IPS DF 19.7 (cell line): ENCODE measurements at regions not wholly inside any gene's neighbourhood (a gene's known extent, or its start where the extent isn't known, plus 50 kb on each side); places are given as distances from the start of the nearest gene placed in this dataset.

ENCODE experiments used
- DNase-seq: peaks from one replicate; pipeline ENCODE4 v3.0.0-alpha.2; 2013; ENCODE audit warnings: low read depth, low spot score

DNA sequence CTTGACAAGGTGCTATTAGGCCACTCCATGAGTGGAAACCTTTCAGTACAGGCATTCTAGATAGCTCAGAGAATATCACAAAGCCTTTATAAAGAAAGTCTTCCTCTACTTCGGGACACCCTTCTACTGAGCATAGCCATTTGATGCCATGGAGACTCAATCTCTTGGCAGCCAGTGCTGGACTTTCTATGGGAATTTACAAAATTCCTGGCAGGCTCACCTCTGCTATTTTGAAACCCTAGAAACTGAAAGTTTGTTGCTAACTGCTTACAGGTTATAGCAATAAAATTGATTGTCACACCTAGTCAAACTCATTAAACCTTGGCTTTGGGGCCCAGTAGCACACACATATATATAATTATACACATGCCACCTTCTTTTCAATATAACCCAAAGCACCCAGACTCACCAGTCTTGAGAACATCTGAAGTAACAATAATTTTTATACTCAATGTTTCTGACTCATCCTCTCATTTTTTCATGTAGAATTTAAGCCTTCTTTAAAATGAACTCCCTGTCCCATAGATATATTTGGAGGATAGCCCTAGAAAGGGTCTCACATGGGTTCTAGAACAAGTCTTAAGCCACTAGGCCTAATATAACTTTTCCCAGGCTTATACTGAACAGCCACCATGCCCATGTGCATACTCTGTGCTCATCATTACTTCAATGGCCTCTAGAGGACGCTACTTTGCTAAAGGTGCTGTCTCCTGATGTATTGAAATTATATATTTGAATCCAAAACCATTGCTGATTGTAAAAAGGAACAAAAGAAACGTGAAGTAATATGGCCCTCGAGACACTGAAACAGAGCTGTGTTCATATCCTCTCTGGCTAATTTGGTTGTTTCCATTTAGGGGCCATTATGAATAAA lies 368.1 kb upstream of the MARCKS start:
- peak; percentile 7 for DNase-seq

DNA sequence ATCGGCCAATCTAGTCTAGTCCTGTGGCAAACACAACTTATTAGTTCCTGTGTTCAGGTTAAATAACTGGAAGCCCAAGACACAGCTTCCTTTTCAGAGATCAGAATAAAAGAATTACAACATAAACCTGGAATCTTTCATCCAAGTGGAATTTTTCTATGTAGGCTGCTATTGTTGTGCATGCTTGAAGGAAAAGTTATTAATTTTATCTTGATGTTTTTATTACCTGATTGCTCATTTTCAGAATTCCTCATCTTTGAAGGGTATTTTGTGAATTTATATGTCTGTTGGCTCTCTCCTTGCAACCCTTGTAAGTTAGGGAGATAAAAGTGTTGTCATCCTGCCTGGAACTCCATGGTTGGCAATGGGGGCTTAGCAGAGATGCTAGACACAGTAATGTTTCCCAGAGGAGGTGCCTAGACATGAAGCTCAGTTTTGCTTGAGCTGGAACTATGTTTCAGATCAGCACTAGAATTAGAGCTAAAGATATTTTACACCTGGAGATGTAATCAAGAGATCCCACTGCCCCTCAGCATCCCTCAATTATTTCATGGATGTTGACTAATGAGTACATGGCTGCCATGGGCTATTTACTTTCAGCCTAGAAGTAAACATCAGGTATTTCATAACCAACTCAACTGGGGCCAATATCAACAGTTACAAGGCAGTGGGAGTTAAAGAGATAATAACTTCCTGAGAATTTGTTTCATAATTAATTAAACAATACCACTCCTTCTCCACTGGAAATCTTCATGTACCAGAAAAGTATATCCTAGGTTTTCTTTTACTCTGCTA lies 367.0 kb upstream of the MARCKS start:
- no peak for DNase-seq

DNA sequence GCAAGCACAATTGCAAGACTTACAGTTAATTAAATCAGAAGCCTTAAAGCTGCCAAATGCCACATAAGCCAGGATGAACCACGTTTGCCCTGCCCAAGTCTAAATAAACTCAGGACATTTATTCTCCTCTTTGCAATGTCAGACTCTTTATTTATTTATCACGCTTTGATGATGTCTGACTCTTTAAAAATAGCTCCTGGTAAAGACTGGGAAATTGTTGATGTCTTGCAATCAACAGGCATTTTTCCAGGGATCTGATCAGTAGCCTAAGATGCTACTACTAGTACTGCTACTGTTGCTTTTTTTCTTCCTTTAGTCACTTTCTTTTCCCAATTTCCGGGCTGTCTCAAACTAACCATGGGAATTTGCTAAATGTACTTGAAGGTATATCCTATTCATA lies 365.8 kb upstream of the MARCKS start:
- no peak for DNase-seq

GRCh38 chr6:113493991-113494390 lies 363.2 kb upstream of the MARCKS start:
- no peak for DNase-seq

GRCh38 chr6:113495521-113495920 lies 361.6 kb upstream of the MARCKS start:
- no peak for DNase-seq

GRCh38 chr6:113496166-113496565 lies 361.0 kb upstream of the MARCKS start:
- DNase-seq = no peak

DNA sequence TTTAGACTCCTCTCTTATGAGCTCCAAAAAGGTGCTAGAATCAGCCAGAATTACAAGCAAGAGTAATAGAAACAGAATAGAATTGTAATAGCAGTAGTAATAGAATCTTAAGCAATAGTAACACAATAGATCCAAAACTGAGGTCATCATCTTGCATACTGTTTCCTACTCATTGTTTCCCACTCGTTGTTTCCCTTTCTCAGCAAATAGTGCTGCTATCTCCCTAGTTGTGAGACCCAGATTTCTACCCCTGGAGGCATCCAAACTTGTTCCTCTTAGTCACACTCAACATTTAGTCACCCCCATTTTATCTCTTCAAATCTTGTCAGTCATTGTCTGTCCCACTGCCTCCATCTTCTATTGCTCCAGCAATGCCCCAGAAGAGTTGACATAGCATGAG lies 356.9 kb upstream of the MARCKS start:
- DNase-seq = no peak

DNA sequence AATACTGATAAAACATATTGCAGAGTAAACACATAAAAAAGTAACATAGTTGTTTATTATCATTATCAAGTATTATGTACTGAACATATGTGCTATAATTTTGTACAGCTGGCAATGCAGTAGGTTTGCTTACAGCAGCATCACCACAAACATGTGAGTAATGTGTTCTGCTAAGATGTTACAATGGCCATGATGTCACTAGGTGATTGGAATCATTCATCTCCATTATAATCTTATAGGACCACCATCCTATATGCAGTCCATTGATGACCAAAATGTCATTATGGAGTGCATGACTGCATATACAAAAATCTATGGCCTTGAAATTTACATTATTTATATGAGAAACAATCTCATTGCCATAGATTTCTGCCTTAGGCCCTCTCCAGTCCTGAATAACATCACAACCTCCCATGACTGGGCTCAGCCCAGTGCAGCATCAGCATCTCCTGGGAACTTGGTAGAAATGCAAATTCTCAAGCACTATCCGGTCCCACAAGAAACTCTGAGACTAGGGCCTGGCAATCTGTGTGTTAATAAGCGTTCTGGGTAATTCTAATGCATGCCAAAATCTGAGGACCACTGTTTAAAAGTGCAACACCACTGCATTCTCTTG lies 352.0 kb upstream of the MARCKS start:
- DNase-seq = no peak

DNA sequence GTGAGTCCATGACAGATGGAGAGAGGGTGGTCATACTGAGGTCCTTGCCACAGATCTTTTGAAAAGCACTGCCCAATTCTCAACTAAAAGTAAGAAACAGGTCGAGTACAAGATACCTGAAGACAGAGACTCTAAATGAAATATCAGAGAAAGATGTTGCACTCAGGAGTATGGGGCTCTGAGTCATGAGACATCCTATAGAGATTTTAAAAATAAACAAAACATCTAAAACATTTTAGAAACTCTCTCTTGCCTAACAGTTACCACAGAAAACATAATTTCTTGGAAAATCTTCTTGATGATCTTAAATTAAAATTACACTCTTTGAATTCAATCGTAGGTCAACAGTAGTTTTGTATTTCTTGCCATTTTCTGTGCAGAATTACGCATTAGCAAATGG lies 348.9 kb upstream of the MARCKS start:
- DNase-seq = no peak

- no peak for DNase-seq
Observed at GRCh38 chr6:113511100-113511499, 346.0 kb upstream of the MARCKS start.

DNA sequence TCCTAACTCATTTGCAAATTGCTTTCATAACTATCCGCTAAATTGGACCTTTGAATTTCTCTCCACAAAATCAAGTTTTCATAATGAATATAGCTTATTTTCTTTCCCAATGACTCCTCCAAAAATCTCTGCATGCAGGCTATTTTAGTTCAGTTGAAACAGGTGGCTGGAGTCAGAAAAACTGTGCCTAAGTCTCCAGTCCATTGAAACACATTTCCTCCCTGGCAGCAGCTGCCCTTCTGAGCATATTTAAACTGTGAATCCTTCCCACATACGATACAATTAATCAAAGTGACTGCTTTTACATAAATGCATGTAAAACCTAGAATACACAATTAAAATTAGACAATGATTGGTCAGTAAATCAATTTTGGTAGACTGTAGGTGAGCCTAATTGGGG lies 344.6 kb upstream of the MARCKS start:
- DNase-seq = no peak

DNA sequence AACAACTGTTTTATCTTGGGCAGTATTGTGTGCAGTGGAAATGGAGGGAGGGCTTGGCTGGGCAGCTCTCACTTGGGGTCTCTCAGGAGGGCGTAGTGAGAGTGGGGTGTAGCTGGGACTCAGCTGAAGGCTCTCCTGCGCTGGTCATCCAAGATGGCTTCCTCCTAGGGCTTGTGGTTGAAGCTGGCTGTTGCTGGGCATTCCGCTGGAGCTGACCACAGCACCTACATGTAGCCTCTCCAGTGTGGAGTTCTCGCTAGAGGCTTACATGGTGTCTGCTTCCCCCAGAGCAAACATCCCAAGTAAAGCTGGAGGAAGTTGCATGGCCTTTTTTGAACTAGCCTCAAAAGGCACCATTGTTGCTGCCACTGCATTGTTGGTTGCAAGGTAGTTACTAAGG lies 344.1 kb upstream of the MARCKS start:
- DNase-seq = no peak

- DNase-seq = no peak
Observed at GRCh38 chr6:113522376-113522775, 334.8 kb upstream of the MARCKS start.

GRCh38 chr6:113524826-113525225 lies 332.3 kb upstream of the MARCKS start:
- no peak for DNase-seq

DNA sequence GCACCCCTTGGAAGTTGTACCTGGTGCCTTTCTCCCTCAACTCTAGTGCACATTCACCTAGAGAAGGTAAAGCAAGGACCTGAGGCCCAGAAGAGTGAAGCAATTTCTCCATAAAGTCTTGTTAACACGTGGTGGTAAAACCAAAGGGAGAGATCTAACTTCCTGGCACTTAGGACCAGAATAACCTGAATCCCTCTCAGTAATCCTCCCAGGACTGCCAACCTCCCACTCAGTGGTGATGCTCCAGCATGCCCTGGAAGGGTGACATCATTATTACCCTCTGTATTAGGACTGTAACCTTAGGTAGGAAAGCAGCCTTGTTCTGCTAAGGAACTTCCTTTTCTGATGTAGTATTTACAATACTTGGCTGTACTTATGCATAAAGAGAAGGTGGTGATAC lies 330.6 kb upstream of the MARCKS start:
- no peak for DNase-seq

DNA sequence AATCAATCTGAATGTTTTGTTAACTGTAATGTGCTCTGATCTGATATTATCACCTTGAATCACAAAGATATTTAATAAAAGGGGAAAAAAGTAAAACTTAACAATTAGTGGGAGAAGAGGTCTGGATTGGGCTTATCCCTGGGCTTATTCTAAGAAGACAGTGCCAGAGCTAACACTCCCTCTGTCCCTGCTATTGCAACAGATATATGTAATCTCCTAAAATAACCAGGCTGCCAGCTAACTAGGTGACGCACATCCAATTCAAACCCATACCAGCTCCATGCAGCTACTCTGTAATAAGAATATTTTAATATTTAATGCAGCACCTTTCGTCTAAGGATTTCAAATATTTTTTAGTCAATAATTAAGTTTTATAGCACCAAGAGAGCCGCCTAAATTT lies 330.1 kb upstream of the MARCKS start:
- no peak for DNase-seq

GRCh38 chr6:113528111-113528510 lies 329.0 kb upstream of the MARCKS start:
- DNase-seq = no peak

DNA sequence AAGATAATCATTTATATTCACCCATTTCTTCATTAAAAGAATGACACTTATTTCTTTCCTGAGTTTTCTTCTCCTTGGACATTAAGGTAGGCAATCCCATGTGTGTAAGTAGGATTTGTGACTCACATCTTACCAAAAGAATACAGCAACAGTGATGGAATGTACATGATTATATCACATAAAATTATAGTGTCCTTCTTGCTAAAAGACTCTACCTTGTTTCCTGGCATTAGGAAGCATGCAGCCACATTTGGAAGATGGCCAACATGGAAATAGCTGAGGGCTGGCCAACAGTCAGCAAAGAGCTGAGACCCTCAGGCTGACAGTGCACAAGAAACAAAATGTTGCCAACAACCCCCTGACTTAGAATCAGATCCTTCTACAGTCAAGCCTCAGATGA lies 327.9 kb upstream of the MARCKS start:
- no peak for DNase-seq

DNA sequence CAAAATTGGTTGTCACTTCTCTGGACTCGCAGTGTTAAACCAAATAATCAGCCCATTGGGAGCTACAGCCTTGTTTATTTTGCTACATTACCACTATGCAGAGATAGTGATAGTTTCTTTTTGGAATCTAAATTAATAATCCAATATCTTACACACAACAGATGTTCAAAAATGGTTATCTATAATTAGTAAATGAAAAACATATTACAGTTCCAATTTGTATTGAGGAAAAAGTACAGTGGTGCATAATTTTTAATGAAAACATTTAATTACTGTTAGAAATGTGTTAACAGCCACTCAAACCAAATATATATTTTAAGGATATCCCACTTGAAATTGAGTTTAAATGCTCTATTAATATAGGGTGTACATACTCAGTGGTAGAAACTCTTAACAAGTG lies 327.3 kb upstream of the MARCKS start:
- no peak for DNase-seq

DNA sequence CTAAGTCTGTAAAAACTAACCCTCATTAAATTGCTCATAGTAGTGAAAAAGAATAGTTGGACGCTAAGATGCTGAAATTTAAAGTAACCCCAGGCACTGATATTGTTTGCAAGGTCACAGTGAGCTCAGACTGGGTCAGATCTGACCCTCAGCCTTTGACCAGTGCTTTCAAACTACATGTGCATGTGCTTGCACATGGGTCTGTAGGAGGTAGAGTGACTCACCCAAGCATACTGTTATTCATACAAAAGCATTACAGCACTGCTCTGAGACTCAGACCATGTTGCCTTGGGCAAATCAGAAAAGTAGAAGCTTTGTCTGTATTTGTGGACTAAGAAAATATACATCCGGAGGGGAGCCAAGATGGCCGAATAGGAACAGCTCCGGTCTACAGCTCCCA lies 326.4 kb upstream of the MARCKS start:
- no peak for DNase-seq

- DNase-seq = no peak
Observed at GRCh38 chr6:113539202-113539601, 317.9 kb upstream of the MARCKS start.

DNA sequence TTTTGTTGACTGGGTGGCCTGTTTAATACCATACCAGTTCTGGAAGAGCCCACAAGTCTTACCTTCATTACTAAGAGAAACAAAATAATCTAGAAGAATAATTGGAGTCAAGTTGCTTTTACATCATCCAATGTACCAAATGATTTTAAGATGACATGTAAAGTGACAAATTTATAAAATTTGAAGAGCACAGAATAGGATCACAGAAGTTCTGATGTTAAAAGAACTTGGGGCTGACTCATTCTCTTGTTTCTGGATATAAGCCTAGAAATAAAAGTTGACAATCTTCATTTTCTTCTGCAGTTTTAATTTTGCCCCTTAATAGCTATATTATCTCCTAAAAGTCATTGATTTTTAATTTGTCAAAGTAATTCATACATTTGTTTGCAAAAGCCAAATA lies 317.5 kb upstream of the MARCKS start:
- DNase-seq = no peak

GRCh38 chr6:113540466-113540865 lies 316.7 kb upstream of the MARCKS start:
- DNase-seq = no peak
